CD4-positive, CD25-positive, alpha-beta regulatory T cell (primary cell): ENCODE measurements at regions not wholly inside any gene's neighbourhood (a gene's known extent, or its start where the extent isn't known, plus 50 kb on each side); places are given as distances from the start of the nearest gene placed in this dataset.

Experiments used
- ATAC-seq, 2 donors: fragments of 150-1000 bp; cut with Tn5 transposase; one replicate each; pipeline ENCODE4 v1.10.0; 2021; ENCODE audit warnings: low read depth in 2 of 2, moderate number of reproducible peaks in 2 of 2, moderate library complexity in 1 of 2
- DNase-seq, 3 donors: peaks; one replicate each; pipeline versions ENCODE4 v3.0.0 to v3.0.0-alpha.2; 2012 to 2022; ENCODE audit warnings: mixed read lengths in 1 of 3
- H3K27ac ChIP-seq: one replicate; pipeline ENCODE4 v1.7.0; 2013; ENCODE audit warnings: mild to moderate bottlenecking, low read length; ENCODE audit not compliant: insufficient read depth, poor library complexity, severe bottlenecking
- H3K27me3 ChIP-seq: one replicate; pipeline ENCODE4 v1.7.0; 2013; ENCODE audit warnings: low read length; ENCODE audit not compliant: control insufficient read depth, insufficient read depth
- H3K36me3 ChIP-seq: one replicate; pipeline ENCODE4 v1.7.0; 2013; ENCODE audit warnings: mild to moderate bottlenecking, low read length, moderate library complexity; ENCODE audit not compliant: control insufficient read depth, insufficient read depth
- H3K4me1 ChIP-seq: 2 replicates; pipeline ENCODE4 v1.7.0; 2013; ENCODE audit warnings: mild to moderate bottlenecking, low read length; ENCODE audit not compliant: insufficient read depth, control insufficient read depth, poor library complexity, severe bottlenecking
- H3K4me3 ChIP-seq: one replicate; pipeline ENCODE4 v1.7.0; 2013; ENCODE audit warnings: low read depth, mild to moderate bottlenecking, low read length, moderate library complexity
- H3K9me3 ChIP-seq, 2 experiments: 1 replicate in 1 of 2; 2 replicates in 1 of 2; pipeline ENCODE4 v1.7.0; 2013; ENCODE audit warnings: low read length in 2 of 2, mild to moderate bottlenecking in 1 of 2, moderate library complexity in 1 of 2; ENCODE audit not compliant: control insufficient read depth in 2 of 2
- H3K27ac Mint-ChIP-seq, 3 donors: one replicate each; pipeline ENCODE4 v1.8.0; 2020 to 2022; ENCODE audit warnings: mild to moderate bottlenecking in 3 of 3, mixed read lengths in 3 of 3, moderate library complexity in 2 of 3
- H3K27me3 Mint-ChIP-seq: one replicate; pipeline ENCODE4 v1.8.0; 2022; ENCODE audit warnings: mild to moderate bottlenecking, mixed read lengths
- H3K36me3 Mint-ChIP-seq: one replicate; pipeline ENCODE4 v1.8.0; 2020; ENCODE audit warnings: mixed read lengths
- H3K4me1 Mint-ChIP-seq, 4 donors: one replicate each; pipeline ENCODE4 v1.8.0; 2020 to 2022; ENCODE audit warnings: mixed read lengths in 4 of 4, mild to moderate bottlenecking in 1 of 4
- H3K4me3 Mint-ChIP-seq, 4 donors: one replicate each; pipeline ENCODE4 v1.8.0; 2020 to 2022; ENCODE audit warnings: mild to moderate bottlenecking in 4 of 4, mixed read lengths in 4 of 4, moderate library complexity in 3 of 4
- H3K9me3 Mint-ChIP-seq, 7 donors: one replicate each; pipeline ENCODE4 v1.8.0; 2020 to 2022; ENCODE audit warnings: mixed read lengths in 7 of 7, mild to moderate bottlenecking in 3 of 7, moderate library complexity in 2 of 7

DNA sequence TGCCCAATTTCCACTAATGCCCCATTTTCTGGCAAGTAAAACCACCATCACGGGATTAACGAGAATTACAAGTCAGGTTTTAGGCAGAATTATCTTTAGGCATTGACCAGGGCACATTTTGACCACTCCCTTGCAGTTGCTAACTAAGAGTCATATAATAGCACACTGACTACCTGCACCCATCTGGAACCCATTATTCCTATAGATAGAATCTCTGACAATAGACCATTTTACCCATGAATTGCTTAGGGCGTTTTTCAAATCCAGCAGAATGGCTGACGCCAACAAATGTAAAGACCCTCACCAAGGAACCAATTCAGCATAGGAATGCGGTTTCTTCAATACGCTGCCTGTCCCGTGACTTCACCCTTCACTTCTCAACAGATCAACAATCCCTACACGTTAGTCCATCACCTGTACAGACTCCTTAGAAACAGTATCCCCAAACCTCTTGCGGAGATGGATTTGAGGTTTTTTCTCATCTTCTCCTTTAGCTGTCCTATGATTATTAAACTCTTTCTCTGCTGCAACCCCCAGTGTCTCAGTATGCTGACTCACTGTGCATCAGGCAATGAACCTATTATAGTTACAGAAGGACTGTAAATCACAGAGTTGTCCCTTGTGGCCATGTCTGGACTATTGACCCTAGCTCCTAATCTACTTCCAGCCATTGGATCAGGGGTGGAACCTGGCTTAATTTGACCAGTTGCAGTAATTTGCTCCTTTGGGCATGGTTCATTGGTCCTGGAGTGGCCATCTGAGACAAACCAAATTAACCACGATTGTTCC, 177.3 kb upstream of the PLXNC1 start:
- peaks cover 0 to 2% (median 0%) of the 10 kb centered on the region in 7 donors for H3K9me3 Mint-ChIP-seq

DNA sequence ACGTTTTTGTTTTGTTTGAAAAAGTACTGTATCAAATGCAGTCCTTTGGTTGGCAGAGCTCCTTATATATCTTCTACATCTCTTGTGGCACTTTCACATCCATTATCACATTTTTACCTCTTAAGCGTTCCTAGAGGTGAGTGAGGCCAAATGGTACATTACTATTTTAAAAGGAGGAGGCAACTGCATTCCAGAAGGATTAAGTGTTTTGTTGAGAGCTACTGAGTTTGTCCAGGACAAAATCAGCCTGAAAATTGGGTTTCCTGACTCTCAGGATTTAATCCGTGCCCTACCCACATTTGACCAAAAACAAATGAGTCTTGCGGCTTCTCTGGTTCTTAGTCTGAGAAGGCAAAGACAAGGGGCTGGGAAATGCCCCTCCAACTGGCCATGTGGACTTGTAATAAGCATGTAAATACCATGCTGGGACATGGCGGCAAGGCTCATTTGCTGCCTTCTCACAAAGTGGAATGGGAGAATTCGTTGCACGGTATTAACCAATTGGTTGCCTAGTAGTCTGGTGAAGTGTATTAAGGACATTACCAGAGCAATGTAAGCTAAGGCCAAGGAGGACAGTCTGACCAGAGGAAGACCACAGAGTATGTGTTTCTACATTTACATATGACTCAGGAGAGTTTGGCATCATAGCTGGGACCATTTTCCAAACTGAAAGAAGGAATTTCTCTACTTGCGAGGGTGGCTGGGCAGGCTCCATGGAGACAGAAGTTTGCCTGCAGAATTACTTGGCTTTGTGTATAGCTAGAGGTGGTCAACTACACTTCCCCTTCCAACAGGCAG, 175.8 kb upstream of the PLXNC1 start:
- H3K4me1 ChIP-seq: no peaks in the 10 kb centered on the region
- Mint-ChIP-seq H3K4me3 (no peak overlapping the region), H3K4me1 (peaks cover 0 to 6% (median 2%) of the 10 kb centered on the region in 4 donors), H3K27ac (peak overlapping the region in 2 of 3 donors; percentile 13 to 37), H3K36me3 (no peaks in the 10 kb centered on the region), H3K9me3 (peaks cover 0 to 2% (median 0%) of the 10 kb centered on the region in 7 donors), H3K27me3 (no peaks in the 10 kb centered on the region)
- H3K9me3 ChIP-seq: no peaks in the 10 kb centered on the region
- ATAC-seq (no peak), DNase-seq (no peak)
- H3K27ac ChIP-seq: no peak overlapping the region
- no peaks in the 10 kb centered on the region for H3K27me3 ChIP-seq
- no peak overlapping the region for H3K4me3 ChIP-seq
- H3K36me3 ChIP-seq: no peaks in the 10 kb centered on the region

More for the DNA sequence above, 177.3 kb upstream of the PLXNC1 start:
- Histone ChIP-seq H3K27ac (no peak overlapping the region), H3K9me3 (no peaks in the 10 kb centered on the region), H3K4me3 (no peak overlapping the region), H3K27me3 (no peaks in the 10 kb centered on the region), H3K4me1 (no peaks in the 10 kb centered on the region), H3K36me3 (no peaks in the 10 kb centered on the region)
- H3K36me3 Mint-ChIP-seq: no peaks in the 10 kb centered on the region
- H3K27me3 Mint-ChIP-seq: no peaks in the 10 kb centered on the region
- no peak overlapping the region for H3K27ac Mint-ChIP-seq
- no peak for DNase-seq
- ATAC-seq: no peak
- no peak overlapping the region for H3K4me3 Mint-ChIP-seq
- peaks cover 0 to 3% (median 0%) of the 10 kb centered on the region in 4 donors for H3K4me1 Mint-ChIP-seq

DNA sequence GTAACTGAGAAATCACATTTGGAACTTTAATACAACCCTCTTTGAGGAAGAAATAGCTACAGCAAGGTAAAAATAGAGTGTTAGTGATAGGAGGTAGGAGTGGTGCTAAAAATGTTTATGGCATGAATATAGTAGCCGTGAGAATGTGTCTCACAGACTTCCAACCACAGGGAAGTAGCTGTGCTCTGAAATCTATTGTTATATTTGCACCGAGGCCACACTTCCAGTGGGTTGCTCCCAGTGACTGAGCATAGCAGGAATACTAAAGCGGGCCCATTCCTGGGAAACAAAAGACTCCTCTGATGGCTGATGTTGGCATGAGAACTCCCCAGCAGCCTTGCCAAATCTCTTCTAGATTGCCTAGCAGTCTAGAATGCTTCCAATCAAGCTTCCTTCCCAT, 174.1 kb upstream of the PLXNC1 start:
- no peak overlapping the region for H3K27ac Mint-ChIP-seq
- no peaks in the 10 kb centered on the region for H3K36me3 Mint-ChIP-seq

GRCh38 chr12:93976024-93976423, 172.4 kb upstream of the PLXNC1 start:
- Histone ChIP-seq H3K4me1 (no peaks in the 10 kb centered on the region), H3K36me3 (no peaks in the 10 kb centered on the region), H3K27ac (no peak overlapping the region), H3K4me3 (no peak overlapping the region), H3K27me3 (no peaks in the 10 kb centered on the region), H3K9me3 (no peaks in the 10 kb centered on the region)
- DNase-seq (no peak), ATAC-seq (no peak)
- H3K36me3 Mint-ChIP-seq: no peaks in the 10 kb centered on the region
- no peaks in the 10 kb centered on the region for H3K27me3 Mint-ChIP-seq
- H3K27ac Mint-ChIP-seq: peak overlapping the region in 1 of 3 donors; percentile 58
- H3K9me3 Mint-ChIP-seq: peaks cover 0 to 2% (median 0%) of the 10 kb centered on the region in 7 donors
- H3K4me3 Mint-ChIP-seq: no peak overlapping the region
- peaks cover 5 to 12% (median 8%) of the 10 kb centered on the region in 4 donors for H3K4me1 Mint-ChIP-seq

More for the DNA sequence above, 174.1 kb upstream of the PLXNC1 start:
- H3K4me3 ChIP-seq: no peak overlapping the region
- no peaks in the 10 kb centered on the region for H3K36me3 ChIP-seq
- no peaks in the 10 kb centered on the region for H3K4me1 ChIP-seq
- H3K27me3 Mint-ChIP-seq: no peaks in the 10 kb centered on the region
- ATAC-seq (no peak), DNase-seq (no peak)
- H3K27me3 ChIP-seq: no peaks in the 10 kb centered on the region
- H3K4me3 Mint-ChIP-seq: no peak overlapping the region
- H3K9me3 Mint-ChIP-seq: peaks cover 0 to 2% (median 0%) of the 10 kb centered on the region in 7 donors
- H3K9me3 ChIP-seq: no peaks in the 10 kb centered on the region
- no peak overlapping the region for H3K27ac ChIP-seq
- H3K4me1 Mint-ChIP-seq: peaks cover 3 to 11% (median 6%) of the 10 kb centered on the region in 4 donors

GRCh38 chr12:93977081-93977480, 171.3 kb upstream of the PLXNC1 start:
- no peak overlapping the region for H3K27ac Mint-ChIP-seq
- H3K9me3 Mint-ChIP-seq: no peaks in the 10 kb centered on the region
- no peaks in the 10 kb centered on the region for H3K9me3 ChIP-seq

GRCh38 chr12:93978553-93978952, 169.8 kb upstream of the PLXNC1 start:
- H3K4me3 ChIP-seq: no peak overlapping the region
- no peak for DNase-seq
- no peaks in the 10 kb centered on the region for H3K36me3 Mint-ChIP-seq
- peaks cover 10 to 22% (median 12%) of the 10 kb centered on the region in 4 donors for H3K4me1 Mint-ChIP-seq
- ATAC-seq: no peak
- no peaks in the 10 kb centered on the region for H3K9me3 ChIP-seq
- H3K27ac ChIP-seq: no peak overlapping the region
- no peaks in the 10 kb centered on the region for H3K4me1 ChIP-seq
- no peaks in the 10 kb centered on the region for H3K27me3 ChIP-seq
- H3K27me3 Mint-ChIP-seq: no peaks in the 10 kb centered on the region
- H3K9me3 Mint-ChIP-seq: no peaks in the 10 kb centered on the region
- no peak overlapping the region for H3K4me3 Mint-ChIP-seq
- H3K36me3 ChIP-seq: no peaks in the 10 kb centered on the region
- peak overlapping the region in 1 of 3 donors; percentile 47 for H3K27ac Mint-ChIP-seq

More at GRCh38 chr12:93977081-93977480, 171.3 kb upstream of the PLXNC1 start:
- ATAC-seq (no peak), DNase-seq (no peak)
- H3K27ac ChIP-seq: no peak overlapping the region
- no peak overlapping the region for H3K4me3 ChIP-seq
- Mint-ChIP-seq H3K27me3 (no peaks in the 10 kb centered on the region), H3K4me1 (peaks cover 6 to 12% (median 9%) of the 10 kb centered on the region in 4 donors), H3K36me3 (no peaks in the 10 kb centered on the region), H3K4me3 (no peak overlapping the region)
- no peaks in the 10 kb centered on the region for H3K27me3 ChIP-seq
- H3K4me1 ChIP-seq: no peaks in the 10 kb centered on the region
- H3K36me3 ChIP-seq: no peaks in the 10 kb centered on the region

DNA sequence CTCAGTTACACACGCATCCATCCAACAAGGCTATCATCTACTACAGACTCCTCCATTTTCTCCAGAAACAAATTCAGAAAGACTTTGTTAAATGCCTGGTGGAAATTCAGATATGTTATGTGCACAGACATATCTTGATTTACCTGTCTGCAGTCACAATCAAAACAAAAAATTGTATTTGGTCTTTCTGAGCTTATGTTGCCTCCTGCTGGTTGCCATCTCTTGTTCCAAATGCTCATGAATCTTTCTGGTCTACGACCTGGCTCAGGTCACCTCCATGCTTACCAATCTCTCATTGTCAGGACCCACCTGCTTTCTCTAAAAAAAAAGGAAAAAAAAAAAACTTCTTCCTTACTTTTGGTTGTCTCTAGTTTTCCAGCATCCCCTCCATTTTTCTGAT, 169.2 kb upstream of the PLXNC1 start:
- Mint-ChIP-seq H3K27ac (peak overlapping the region in 1 of 3 donors; percentile 47), H3K36me3 (no peaks in the 10 kb centered on the region), H3K4me1 (peaks cover 10 to 26% (median 12%) of the 10 kb centered on the region in 4 donors), H3K9me3 (no peaks in the 10 kb centered on the region), H3K4me3 (no peak overlapping the region), H3K27me3 (no peaks in the 10 kb centered on the region)
- Histone ChIP-seq H3K4me3 (no peak overlapping the region), H3K9me3 (no peaks in the 10 kb centered on the region), H3K4me1 (no peaks in the 10 kb centered on the region), H3K27ac (no peak overlapping the region), H3K36me3 (no peaks in the 10 kb centered on the region), H3K27me3 (no peaks in the 10 kb centered on the region)
- peak in 1 of 2 donors; percentile 15 for ATAC-seq
- peak in 2 of 3 donors; percentile 37 to 86 for DNase-seq
